ENCODE measurements at regions not wholly inside any gene's neighbourhood (a gene's known extent, or its start where the extent isn't known, plus 50 kb on each side); places are given as distances from the start of the nearest gene placed in this dataset.

DNA sequence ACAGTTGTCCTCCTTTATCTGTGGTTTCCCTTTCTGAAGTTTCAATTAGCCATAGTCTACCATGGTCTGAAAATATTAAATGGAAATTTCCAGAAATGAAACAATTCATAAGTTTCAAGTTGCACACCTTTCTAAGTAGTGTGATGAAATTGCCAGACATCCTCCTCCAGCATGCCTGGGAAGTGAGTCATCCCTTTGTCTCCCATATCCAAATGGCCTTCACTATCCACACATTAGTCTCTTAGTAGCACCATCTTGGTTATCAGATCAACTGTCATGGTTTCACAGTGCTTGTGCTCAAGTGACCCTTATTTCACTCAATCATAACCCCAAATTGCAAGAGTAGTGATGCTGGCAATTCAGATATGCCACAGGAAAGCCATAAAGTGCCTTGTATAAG lies 83.4 kb upstream of the PPP1R9A start:
- TF ChIP-seq YY1 (IDR thresholded peaks at IDR 0.05; ENCODE audit: low read depth) (peak; percentile 33; the same call in 1 of the 2 replicates), NFIC (IDR thresholded peaks at IDR 0.05; ENCODE audit: borderline replicate concordance) (no peak), POLR2AphosphoS5 (IDR thresholded peaks at IDR 0.05; ENCODE audit: low read depth, low read length) (no peak)
- TF ChIP-seq, protein P1, sequence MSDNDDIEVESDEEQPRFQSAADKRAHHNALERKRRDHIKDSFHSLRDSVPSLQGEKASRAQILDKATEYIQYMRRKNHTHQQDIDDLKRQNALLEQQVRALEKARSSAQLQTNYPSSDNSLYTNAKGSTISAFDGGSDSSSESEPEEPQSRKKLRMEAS (IDR thresholded peaks at IDR 0.05; ENCODE audit: low read depth): no peak
